ENCODE measurements at regions not wholly inside any gene's neighbourhood (a gene's known extent, or its start where the extent isn't known, plus 50 kb on each side); places are given as distances from the start of the nearest gene placed in this dataset.

GRCh38 chr10:124225467-124226270 lies 132.3 kb upstream of the CHST15 start:
- Histone ChIP-seq H3K4me2 (ENCODE audit: extremely low read depth, insufficient read depth, low read length) (no peak overlapping the region), H4K20me1 (ENCODE audit: control insufficient read depth, extremely low read depth, insufficient read depth, low read length) (no peaks in the 10 kb centered on the region), H3K27ac (ENCODE audit: insufficient read depth, low read length) (no peak overlapping the region), H2AFZ (ENCODE audit: low read length) (no peak overlapping the region), H3K4me1 (ENCODE audit: control insufficient read depth, extremely low read depth, insufficient read depth, low read length) (no peaks in the 10 kb centered on the region), H3K79me2 (ENCODE audit: control insufficient read depth, insufficient read depth, low read length) (no peaks in the 10 kb centered on the region), H3K36me3 (ENCODE audit: control insufficient read depth, insufficient read depth, low read length) (no peaks in the 10 kb centered on the region), H3K4me3 (replicated peaks in 1 of 4; ENCODE audit: control extremely low read depth in 1 of 4, insufficient read depth in 1 of 4, low read depth in 3 of 4, low read length in 4 of 4) (no peak overlapping the region), H3K27me3 (ENCODE audit: control insufficient read depth, insufficient read depth, low read length) (no peaks in the 10 kb centered on the region), H3K9me3 (ENCODE audit: control insufficient read depth, insufficient read depth, low read depth, low read length) (no peaks in the 10 kb centered on the region), H3K9ac (ENCODE audit: insufficient read depth, low read length) (no peak overlapping the region)
- DNase-seq (ENCODE audit: low read depth in 2 of 2) = no peak
- TF ChIP-seq CTCF (conservative IDR thresholded peaks at IDR 0.05 in 1 of 2, IDR thresholded peaks at IDR 0.05 in 1 of 2; ENCODE audit: low read depth in 1 of 2, low read length in 2 of 2) (no peak), EZH2 (IDR thresholded peaks at IDR 0.05; ENCODE audit: low read length, missing control alignments) (no peak)

DNA sequence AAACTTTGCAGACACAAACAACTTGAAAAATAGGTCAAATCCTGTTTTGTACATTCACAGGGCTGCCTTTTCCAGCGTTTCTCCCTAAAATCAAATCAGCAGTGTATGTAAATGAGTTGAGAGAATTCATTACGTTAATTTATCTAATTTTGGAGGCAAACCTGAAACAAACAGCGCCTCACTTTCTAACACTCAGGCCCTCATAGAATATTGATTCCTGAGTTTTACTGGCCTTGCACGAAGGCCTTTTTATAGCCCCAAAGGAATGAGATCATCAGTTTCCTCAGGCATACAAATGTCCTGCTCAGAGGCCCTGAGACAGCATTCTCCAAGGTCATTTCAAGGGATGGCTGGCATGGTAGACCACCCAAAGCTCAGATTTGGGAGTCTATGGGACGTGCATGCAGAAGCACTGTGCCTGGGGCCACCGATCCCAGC lies 131.7 kb upstream of the CHST15 start:
- Histone ChIP-seq H4K20me1 (ENCODE audit: control insufficient read depth, extremely low read depth, insufficient read depth, low read length) (no peaks in the 10 kb centered on the region), H3K4me3 (replicated peaks in 1 of 4; ENCODE audit: control extremely low read depth in 1 of 4, insufficient read depth in 1 of 4, low read depth in 3 of 4, low read length in 4 of 4) (no peak overlapping the region), H3K36me3 (ENCODE audit: control insufficient read depth, insufficient read depth, low read length) (no peaks in the 10 kb centered on the region), H3K79me2 (ENCODE audit: control insufficient read depth, insufficient read depth, low read length) (no peaks in the 10 kb centered on the region), H3K4me2 (ENCODE audit: extremely low read depth, insufficient read depth, low read length) (no peak overlapping the region), H3K9ac (ENCODE audit: insufficient read depth, low read length) (no peak overlapping the region), H3K4me1 (ENCODE audit: control insufficient read depth, extremely low read depth, insufficient read depth, low read length) (no peaks in the 10 kb centered on the region), H2AFZ (ENCODE audit: low read length) (no peak overlapping the region), H3K27me3 (ENCODE audit: control insufficient read depth, insufficient read depth, low read length) (no peaks in the 10 kb centered on the region), H3K27ac (ENCODE audit: insufficient read depth, low read length) (no peak overlapping the region), H3K9me3 (ENCODE audit: control insufficient read depth, insufficient read depth, low read depth, low read length) (no peaks in the 10 kb centered on the region)
- TF ChIP-seq EZH2 (IDR thresholded peaks at IDR 0.05; ENCODE audit: low read length, missing control alignments) = no peak
- TF ChIP-seq CTCF (conservative IDR thresholded peaks at IDR 0.05 in 1 of 2, IDR thresholded peaks at IDR 0.05 in 1 of 2; ENCODE audit: low read depth in 1 of 2, low read length in 2 of 2) = no peak
- DNase-seq (ENCODE audit: low read depth in 2 of 2) = no peak

- H3K4me2 ChIP-seq (ENCODE audit: extremely low read depth, insufficient read depth, low read length) = no peak overlapping the region
- H3K27me3 ChIP-seq (ENCODE audit: control insufficient read depth, insufficient read depth, low read length) = no peaks in the 10 kb centered on the region
- H4K20me1 ChIP-seq (ENCODE audit: control insufficient read depth, extremely low read depth, insufficient read depth, low read length) = no peaks in the 10 kb centered on the region
- H3K4me3 ChIP-seq (replicated peaks in 1 of 4; ENCODE audit: control extremely low read depth in 1 of 4, insufficient read depth in 1 of 4, low read depth in 3 of 4, low read length in 4 of 4) = no peak overlapping the region
- H3K4me1 ChIP-seq (ENCODE audit: control insufficient read depth, extremely low read depth, insufficient read depth, low read length) = no peaks in the 10 kb centered on the region
- no peak overlapping the region for H2AFZ ChIP-seq (ENCODE audit: low read length)
- no peaks in the 10 kb centered on the region for H3K9me3 ChIP-seq (ENCODE audit: control insufficient read depth, insufficient read depth, low read depth, low read length)
- TF ChIP-seq EZH2 (IDR thresholded peaks at IDR 0.05; ENCODE audit: low read length, missing control alignments) (no peak), CTCF (conservative IDR thresholded peaks at IDR 0.05 in 1 of 2, IDR thresholded peaks at IDR 0.05 in 1 of 2; ENCODE audit: low read depth in 1 of 2, low read length in 2 of 2) (no peak)
- no peaks in the 10 kb centered on the region for H3K36me3 ChIP-seq (ENCODE audit: control insufficient read depth, insufficient read depth, low read length)
- H3K9ac ChIP-seq (ENCODE audit: insufficient read depth, low read length) = no peak overlapping the region
- DNase-seq (ENCODE audit: low read depth in 2 of 2) = peak in 1 of 2 donors; percentile 45
- no peaks in the 10 kb centered on the region for H3K79me2 ChIP-seq (ENCODE audit: control insufficient read depth, insufficient read depth, low read length)
- H3K27ac ChIP-seq (ENCODE audit: insufficient read depth, low read length) = no peak overlapping the region
Measured at GRCh38 chr10:124224331-124225028, 131.1 kb upstream of the CHST15 start.

All from fibroblast of lung (primary cell).